Nephron (organoid): ENCODE measurements at regions not wholly inside any gene's neighbourhood (a gene's known extent, or its start where the extent isn't known, plus 50 kb on each side); places are given as distances from the start of the nearest gene placed in this dataset.

Experiments used
- H3K27ac Mint-ChIP-seq, 3 experiments: 2 replicates each; pipeline ENCODE4 v1.8.0; 2020; ENCODE audit warnings: mixed read lengths in 3 of 3, mild to moderate bottlenecking in 2 of 3, moderate library complexity in 1 of 3
- H3K27me3 Mint-ChIP-seq: 2 replicates; pipeline ENCODE4 v1.8.0; 2021; ENCODE audit warnings: low read depth, mild to moderate bottlenecking, moderate library complexity, mixed read lengths
- H3K36me3 Mint-ChIP-seq: 2 replicates; pipeline ENCODE4 v1.8.0; 2020; ENCODE audit warnings: low read depth, mixed read lengths
- H3K4me1 Mint-ChIP-seq: 2 replicates; pipeline ENCODE4 v1.8.0; 2020; ENCODE audit warnings: mixed read lengths
- H3K4me3 Mint-ChIP-seq, 3 experiments: 2 replicates each; pipeline ENCODE4 v1.8.0; 2020; ENCODE audit warnings: mild to moderate bottlenecking in 3 of 3, mixed read lengths in 3 of 3, moderate library complexity in 2 of 3
- H3K9me3 Mint-ChIP-seq: 2 replicates; pipeline ENCODE4 v1.8.0; 2020; ENCODE audit warnings: mixed read lengths
- CTCF ChIP-seq, 3 experiments: fragments of 200-600 bp; sonication (generic); IDR thresholded peaks; one replicate each; pipeline ENCODE4 v1.5.0; 2021; ENCODE audit warnings: antibody characterized with exemption in 3 of 3; ENCODE audit not compliant: unreplicated experiment in 3 of 3

- no peak for TF ChIP-seq CTCF (IDR thresholded peaks at IDR 0.05; ENCODE audit: unreplicated experiment in 3 of 3)
- H3K27ac Mint-ChIP-seq = peak overlapping the region; percentile 97 to 99 (median 98)
- H3K4me3 Mint-ChIP-seq = no peak overlapping the region
- H3K4me1 Mint-ChIP-seq = peaks cover 89% of the 10 kb centered on the region
- H3K36me3 Mint-ChIP-seq = no peaks in the 10 kb centered on the region
- no peaks in the 10 kb centered on the region for H3K27me3 Mint-ChIP-seq
- H3K9me3 Mint-ChIP-seq = no peaks in the 10 kb centered on the region
Measured at GRCh38 chr1:234542211-234542850, 63.4 kb upstream of the TARBP1 start.

- Mint-ChIP-seq H3K36me3 (no peaks in the 10 kb centered on the region), H3K4me1 (peaks cover 91% of the 10 kb centered on the region), H3K27ac (peak overlapping the region in 2 of 3 experiments; percentile 98 to 99), H3K9me3 (no peaks in the 10 kb centered on the region), H3K4me3 (no peak overlapping the region), H3K27me3 (no peaks in the 10 kb centered on the region)
- no peak for TF ChIP-seq CTCF (IDR thresholded peaks at IDR 0.05; ENCODE audit: unreplicated experiment in 3 of 3)
Measured at GRCh38 chr1:234541286-234541975, 62.5 kb upstream of the TARBP1 start.

- H3K4me1 Mint-ChIP-seq = peaks cover 94% of the 10 kb centered on the region
- no peaks in the 10 kb centered on the region for H3K9me3 Mint-ChIP-seq
- no peak for TF ChIP-seq CTCF (IDR thresholded peaks at IDR 0.05; ENCODE audit: unreplicated experiment in 3 of 3)
- H3K36me3 Mint-ChIP-seq = no peaks in the 10 kb centered on the region
- no peaks in the 10 kb centered on the region for H3K27me3 Mint-ChIP-seq
- H3K4me3 Mint-ChIP-seq = no peak overlapping the region
- peak overlapping the region in 2 of 3 experiments; percentile 99 to 100 for H3K27ac Mint-ChIP-seq
Measured at GRCh38 chr1:234540404-234540762, 61.4 kb upstream of the TARBP1 start.

- H3K9me3 Mint-ChIP-seq = no peaks in the 10 kb centered on the region
- peaks cover 94% of the 10 kb centered on the region for H3K4me1 Mint-ChIP-seq
- H3K27ac Mint-ChIP-seq = peak overlapping the region; percentile 64 to 100 (median 99)
- no peak overlapping the region for H3K4me3 Mint-ChIP-seq
- H3K27me3 Mint-ChIP-seq = no peaks in the 10 kb centered on the region
- TF ChIP-seq CTCF (IDR thresholded peaks at IDR 0.05; ENCODE audit: unreplicated experiment in 3 of 3) = no peak
- H3K36me3 Mint-ChIP-seq = no peaks in the 10 kb centered on the region
Measured at GRCh38 chr1:234539666-234540403, 60.9 kb upstream of the TARBP1 start.

- Mint-ChIP-seq H3K9me3 (no peaks in the 10 kb centered on the region), H3K4me3 (no peak overlapping the region), H3K27ac (peak overlapping the region; percentile 64 to 100 (median 99)), H3K36me3 (no peaks in the 10 kb centered on the region), H3K4me1 (peaks cover 94% of the 10 kb centered on the region), H3K27me3 (no peaks in the 10 kb centered on the region)
- TF ChIP-seq CTCF (IDR thresholded peaks at IDR 0.05; ENCODE audit: unreplicated experiment in 3 of 3) = no peak
Measured at GRCh38 chr1:234538930-234539649, 60.1 kb upstream of the TARBP1 start.
